GM10266 (cell line): ENCODE measurements at regions not wholly inside any gene's neighbourhood (a gene's known extent, or its start where the extent isn't known, plus 50 kb on each side); places are given as distances from the start of the nearest gene placed in this dataset.

Source experiments
- DNase-seq: peaks from one replicate; pipeline ENCODE4 v3.0.0; 2012; ENCODE audit errors: extremely low spot score
- TF ChIP-seq, protein P1 (sequence below): IDR thresholded peaks from 2 replicates; pipeline ENCODE4 v1.5.1; 2012; ENCODE audit warnings: mild to moderate bottlenecking, low read depth; ENCODE audit not compliant: control insufficient read depth, insufficient read depth; ENCODE audit errors: missing control alignments

DNA sequence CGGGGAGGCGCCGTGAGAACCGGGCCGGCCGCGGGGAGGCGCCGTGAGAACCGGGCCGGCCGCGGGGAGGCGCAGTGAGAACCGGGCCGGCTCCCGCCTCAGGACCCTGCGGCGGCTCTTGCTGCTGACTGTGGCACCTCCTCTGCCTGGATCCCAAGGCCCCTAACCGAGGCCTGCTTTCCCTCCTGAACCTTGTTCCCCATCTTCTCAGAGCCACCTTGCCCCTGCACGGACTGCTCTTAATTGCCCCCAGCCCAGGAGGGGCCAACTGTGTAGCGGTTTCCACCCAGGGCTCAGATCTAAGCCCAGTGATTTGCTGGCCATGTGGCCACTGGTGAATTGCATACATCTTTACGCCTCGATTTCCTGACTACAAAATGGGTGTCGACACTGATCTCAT is 112.2 kb upstream of the B3GAT1 start:
- TF ChIP-seq, protein P1, sequence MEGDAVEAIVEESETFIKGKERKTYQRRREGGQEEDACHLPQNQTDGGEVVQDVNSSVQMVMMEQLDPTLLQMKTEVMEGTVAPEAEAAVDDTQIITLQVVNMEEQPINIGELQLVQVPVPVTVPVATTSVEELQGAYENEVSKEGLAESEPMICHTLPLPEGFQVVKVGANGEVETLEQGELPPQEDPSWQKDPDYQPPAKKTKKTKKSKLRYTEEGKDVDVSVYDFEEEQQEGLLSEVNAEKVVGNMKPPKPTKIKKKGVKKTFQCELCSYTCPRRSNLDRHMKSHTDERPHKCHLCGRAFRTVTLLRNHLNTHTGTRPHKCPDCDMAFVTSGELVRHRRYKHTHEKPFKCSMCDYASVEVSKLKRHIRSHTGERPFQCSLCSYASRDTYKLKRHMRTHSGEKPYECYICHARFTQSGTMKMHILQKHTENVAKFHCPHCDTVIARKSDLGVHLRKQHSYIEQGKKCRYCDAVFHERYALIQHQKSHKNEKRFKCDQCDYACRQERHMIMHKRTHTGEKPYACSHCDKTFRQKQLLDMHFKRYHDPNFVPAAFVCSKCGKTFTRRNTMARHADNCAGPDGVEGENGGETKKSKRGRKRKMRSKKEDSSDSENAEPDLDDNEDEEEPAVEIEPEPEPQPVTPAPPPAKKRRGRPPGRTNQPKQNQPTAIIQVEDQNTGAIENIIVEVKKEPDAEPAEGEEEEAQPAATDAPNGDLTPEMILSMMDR: no peak
- DNase-seq: no peak

DNA sequence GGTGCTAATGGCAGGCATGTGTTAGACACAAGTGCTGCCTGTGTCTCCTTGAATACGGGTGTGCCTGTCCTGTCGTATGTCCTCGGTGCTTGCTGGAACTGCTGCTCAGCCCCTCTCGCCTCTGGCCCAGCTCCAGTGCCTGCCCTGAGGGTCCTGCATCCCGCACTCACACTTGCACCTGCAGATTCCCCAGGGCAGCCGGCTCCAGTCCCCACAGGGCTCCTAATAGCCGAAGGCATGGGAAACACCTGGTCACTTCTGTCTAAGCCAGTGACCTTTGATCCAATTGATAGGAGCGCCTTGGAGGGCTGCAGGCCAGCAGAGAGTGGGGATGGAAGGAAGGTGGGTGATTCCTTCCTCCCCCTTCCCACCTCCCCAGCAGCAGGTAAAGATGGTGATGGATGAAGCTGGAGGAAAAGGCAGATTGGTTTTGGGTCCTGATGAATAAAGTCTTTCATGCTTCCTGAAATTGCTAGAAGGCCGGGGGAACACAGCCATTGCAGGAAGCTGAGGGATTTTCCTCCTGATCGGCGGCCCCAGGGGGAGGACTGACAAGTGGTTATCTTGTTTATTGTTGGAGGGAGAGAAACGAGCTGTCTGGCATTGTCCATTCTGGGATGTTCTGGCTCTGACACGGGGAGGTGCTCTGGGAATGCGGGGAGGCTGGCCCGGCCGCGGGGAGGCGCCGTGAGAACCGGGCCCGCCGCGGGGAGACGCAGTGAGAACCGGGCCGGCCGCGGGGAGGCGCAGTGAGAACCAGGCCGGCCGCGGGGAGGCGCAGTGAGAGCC is 110.9 kb upstream of the B3GAT1 start:
- TF ChIP-seq, protein P1: no peak
- no peak for DNase-seq

DNA sequence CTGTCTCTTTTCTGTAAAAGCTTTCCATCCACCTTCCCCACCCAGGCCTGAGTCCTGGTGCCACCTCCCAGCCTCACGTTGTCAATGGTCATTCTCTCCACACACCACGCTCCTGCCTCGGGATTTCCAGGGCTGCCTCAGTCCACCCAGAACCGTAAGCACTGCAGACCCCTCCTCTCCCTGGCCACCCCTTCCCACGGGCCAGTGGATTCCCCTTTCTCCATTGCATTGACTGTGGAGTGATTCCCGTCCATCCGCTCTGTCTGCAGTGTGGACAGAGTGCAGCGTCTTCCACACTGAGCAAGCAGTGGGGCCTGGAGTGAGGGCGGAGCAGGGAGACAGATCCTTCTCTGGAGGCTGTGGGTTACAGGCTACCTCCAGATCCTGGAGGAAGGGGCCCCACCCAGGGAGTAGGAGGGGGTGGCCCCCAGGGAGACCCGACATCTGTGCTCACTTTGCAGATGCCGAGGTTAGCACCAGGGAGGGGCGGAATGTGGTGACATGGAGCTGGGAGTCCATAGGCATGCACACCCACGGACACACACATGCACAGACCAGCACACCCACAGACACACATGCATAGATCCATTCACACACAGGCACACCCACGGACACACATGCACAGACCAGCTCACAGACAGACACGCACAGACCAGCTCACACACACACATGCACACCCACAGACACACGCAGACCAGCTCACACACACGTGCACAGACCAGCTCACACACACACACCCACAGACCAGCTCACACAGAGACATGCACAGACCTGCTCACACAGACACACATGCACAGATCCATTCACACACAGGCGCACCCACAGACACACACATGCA is 109.6 kb upstream of the B3GAT1 start:
- TF ChIP-seq, protein P1: no peak
- DNase-seq: no peak

DNA sequence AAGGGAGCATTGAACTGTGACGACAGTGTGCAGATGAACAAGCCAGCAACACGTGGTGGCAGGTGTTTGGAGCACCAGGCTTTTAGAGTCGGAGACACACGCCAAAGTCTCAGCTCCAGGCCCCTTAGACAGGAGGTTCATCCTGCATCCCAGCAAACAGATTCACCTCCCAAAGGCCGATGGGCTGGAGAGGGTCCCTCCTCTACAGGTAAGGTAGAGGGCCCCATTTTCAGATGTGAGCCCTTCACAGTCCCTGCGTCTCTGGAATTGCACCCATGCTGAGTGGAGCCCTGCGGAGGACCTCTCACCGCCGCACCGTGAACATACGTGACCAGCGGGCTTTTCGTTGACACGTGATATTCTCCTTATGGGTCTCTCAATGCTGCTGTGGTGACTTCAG is 109.0 kb upstream of the B3GAT1 start:
- no peak for DNase-seq
- TF ChIP-seq, protein P1: no peak

DNA sequence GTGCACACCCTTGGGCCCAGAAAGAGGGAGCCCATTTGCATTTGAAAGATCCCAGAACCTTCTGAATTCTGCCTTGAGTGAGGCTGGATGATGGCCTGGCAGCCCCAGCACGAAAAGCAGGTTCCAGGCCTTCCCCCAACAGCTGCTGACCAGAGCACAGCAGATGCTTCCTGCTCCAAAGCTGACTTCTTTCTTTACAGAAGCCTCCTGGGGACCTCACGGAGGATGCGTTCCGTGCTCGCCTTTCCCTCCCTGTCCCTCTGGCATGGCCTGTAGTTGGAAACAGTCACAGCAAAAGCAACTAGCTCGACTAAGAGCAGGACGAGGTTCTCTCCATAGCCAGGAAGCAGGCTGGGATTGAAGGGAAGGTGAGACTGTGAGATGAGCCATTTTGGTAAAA is 107.7 kb upstream of the B3GAT1 start:
- TF ChIP-seq, protein P1: no peak
- no peak for DNase-seq

DNA sequence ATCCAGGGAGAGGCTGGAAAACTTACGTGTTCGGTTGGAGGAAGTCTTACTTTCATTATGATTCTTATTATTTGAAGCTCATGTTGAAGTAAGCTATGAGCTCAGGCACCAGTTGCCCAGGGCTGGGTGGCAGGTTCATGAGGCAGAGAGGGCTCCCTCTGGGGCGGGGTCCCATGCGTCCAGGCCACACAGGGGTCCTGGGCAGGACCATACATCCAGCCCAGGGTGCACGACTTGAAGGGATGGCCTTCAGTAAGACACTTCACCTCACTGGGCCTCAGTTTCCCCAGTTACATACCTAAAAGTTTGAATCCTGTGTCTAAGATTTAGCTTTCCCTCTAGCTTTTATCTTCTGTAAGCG is 107.3 kb upstream of the B3GAT1 start:
- TF ChIP-seq, protein P1: no peak
- DNase-seq: no peak
